A673 (cell line): ENCODE measurements at regions not wholly inside any gene's neighbourhood (a gene's known extent, or its start where the extent isn't known, plus 50 kb on each side); places are given as distances from the start of the nearest gene placed in this dataset.

Experiments used
- BruUV-seq: library from RNA; stranded (reverse); fragments of 400-500 nt; replicated peaks from 2 replicates; lab custom pipeline; 2021; lab: Mats Ljungman, UMichigan
- CTCF ChIA-PET: fragments of 300-600 bp; sonication (Branson Sonifier 250); formaldehyde crosslinking; loops from one replicate; lab custom pipeline; 2022; ENCODE audit warnings: antibody characterized with exemption; lab: Charles Lee
- POLR2A ChIA-PET: fragments of 300-600 bp; sonication (Branson Sonifier 250); formaldehyde crosslinking; loops from one replicate; lab custom pipeline; 2022; ENCODE audit warnings: antibody characterized with exemption; ENCODE audit not compliant: low non-redundant PET; lab: Charles Lee
- DNase-seq: peaks from one replicate; pipeline ENCODE4 v3.0.0-alpha.2; 2015; ENCODE audit warnings: low spot score
- H3K27ac ChIP-seq: fragments of 200-600 bp; sonication (generic); 2 replicates; pipeline ENCODE4 v1.5.1; 2016; ENCODE audit warnings: mixed run types, low read depth, mild to moderate bottlenecking, mixed read lengths, antibody characterized with exemption, low read length; ENCODE audit not compliant: poor library complexity, severe bottlenecking
- H3K27me3 ChIP-seq: fragments of 200-600 bp; sonication (generic); replicated peaks from 2 replicates; pipeline ENCODE4 v1.6.1; 2017; ENCODE audit warnings: mixed run types, low read depth, mild to moderate bottlenecking, mixed read lengths, antibody characterized with exemption, low read length; ENCODE audit not compliant: insufficient read depth, poor library complexity
- H3K36me3 ChIP-seq: fragments of 200-600 bp; sonication (generic); 2 replicates; pipeline ENCODE4 v1.6.1; 2016; ENCODE audit warnings: mixed run types, mild to moderate bottlenecking, mixed read lengths, antibody characterized with exemption, low read length; ENCODE audit not compliant: insufficient read depth, poor library complexity, severe bottlenecking
- H3K4me1 ChIP-seq: fragments of 200-600 bp; sonication (generic); 2 replicates; pipeline ENCODE4 v1.6.1; 2017; ENCODE audit warnings: mixed run types, mild to moderate bottlenecking, mixed read lengths, antibody characterized with exemption, low read length; ENCODE audit not compliant: insufficient read depth, poor library complexity, severe bottlenecking
- H3K4me3 ChIP-seq: fragments of 200-600 bp; sonication (generic); 2 replicates; pipeline ENCODE4 v1.5.1; 2016; ENCODE audit warnings: low read depth, mixed run types, mild to moderate bottlenecking, mixed read lengths, low read length; ENCODE audit not compliant: poor library complexity, severe bottlenecking
- H3K9me3 ChIP-seq: fragments of 200-600 bp; sonication (generic); 2 replicates; pipeline ENCODE4 v1.6.1; 2016; ENCODE audit warnings: mixed run types, low read depth, mild to moderate bottlenecking, mixed read lengths, antibody characterized with exemption, low read length; ENCODE audit not compliant: poor library complexity, severe bottlenecking
- CTCF ChIP-seq: fragments of 300-800, 200-600 bp; sonication (generic); conservative IDR thresholded peaks from 2 replicates; pipeline ENCODE4 v1.5.1; 2017; ENCODE audit warnings: low read depth, mild to moderate bottlenecking, antibody characterized with exemption, low read length, moderate library complexity, mixed read lengths
- EZH2 ChIP-seq: fragments of 200-600 bp; sonication (generic); IDR thresholded peaks from 2 replicates; pipeline ENCODE4 v1.6.1; 2017; ENCODE audit warnings: borderline replicate concordance, low read depth, mild to moderate bottlenecking, mixed read lengths, antibody characterized with exemption, low read length; ENCODE audit not compliant: poor library complexity, severe bottlenecking
- intact Hi-C: fragments of 100-400 bp; cut with micrococcal nuclease; formaldehyde crosslinking; loops from one replicate; pipeline ENCODE4 v1.10.0; 2022; ENCODE audit not compliant: unreplicated experiment

- no peak overlapping the region for H3K4me3 ChIP-seq
- peaks cover 8% of the 10 kb centered on the region for H3K9me3 ChIP-seq
- no peak for DNase-seq
- ChIA-PET CTCF (no interaction called here), POLR2A (no interaction called here)
- no peaks in the 10 kb centered on the region for H3K4me1 ChIP-seq
- H3K27me3 ChIP-seq: no peaks in the 10 kb centered on the region
- H3K36me3 ChIP-seq: no peaks in the 10 kb centered on the region
- intact Hi-C loops: no loop called here
- TF ChIP-seq EZH2 (no peak), CTCF (no peak)
- no TSS peak for BruUV-seq
- H3K27ac ChIP-seq: no peak overlapping the region
Observed at GRCh38 chr1:229803626-229804217, 177.7 kb downstream of the URB2 start.

- Histone ChIP-seq H3K9me3 (peaks cover 18% of the 10 kb centered on the region), H3K36me3 (no peaks in the 10 kb centered on the region), H3K27me3 (no peaks in the 10 kb centered on the region), H3K27ac (no peak overlapping the region), H3K4me3 (no peak overlapping the region), H3K4me1 (no peaks in the 10 kb centered on the region)
- no TSS peak for BruUV-seq
- intact Hi-C loops: no loop called here
- TF ChIP-seq CTCF: no peak
- TF ChIP-seq EZH2: no peak
- ChIA-PET CTCF (no interaction called here), POLR2A (interaction anchor here (0.8 kb wide), 1 partner anchor 580 kb away, joined by 3 read pairs; no protein-coding TSS in a partner anchor)
- DNase-seq: no peak
Observed at GRCh38 chr1:229808272-229808671, 182.2 kb downstream of the URB2 start.

- peaks cover 10% of the 10 kb centered on the region for H3K9me3 ChIP-seq
- CTCF ChIA-PET: no interaction called here
- no peaks in the 10 kb centered on the region for H3K4me1 ChIP-seq
- TF ChIP-seq EZH2 (no peak), CTCF (no peak)
- no TSS peak for BruUV-seq
- POLR2A ChIA-PET: no interaction called here
- H3K36me3 ChIP-seq: no peaks in the 10 kb centered on the region
- intact Hi-C loops: no loop called here
- no peaks in the 10 kb centered on the region for H3K27me3 ChIP-seq
- no peak overlapping the region for H3K27ac ChIP-seq
- no peak overlapping the region for H3K4me3 ChIP-seq
- no peak for DNase-seq
Observed at GRCh38 chr1:229810140-229810539, 184.1 kb downstream of the URB2 start.
